Activated T-cell treated with anti-CD3 and anti-CD28 coated beads for 1 hour (primary cell): ENCODE measurements at regions not wholly inside any gene's neighbourhood (a gene's known extent, or its start where the extent isn't known, plus 50 kb on each side); places are given as distances from the start of the nearest gene placed in this dataset.

ENCODE experiments used
- DNase-seq: peaks from one replicate; pipeline ENCODE4 v3.0.0-alpha.2; 2020; ENCODE audit warnings: low read depth

DNA sequence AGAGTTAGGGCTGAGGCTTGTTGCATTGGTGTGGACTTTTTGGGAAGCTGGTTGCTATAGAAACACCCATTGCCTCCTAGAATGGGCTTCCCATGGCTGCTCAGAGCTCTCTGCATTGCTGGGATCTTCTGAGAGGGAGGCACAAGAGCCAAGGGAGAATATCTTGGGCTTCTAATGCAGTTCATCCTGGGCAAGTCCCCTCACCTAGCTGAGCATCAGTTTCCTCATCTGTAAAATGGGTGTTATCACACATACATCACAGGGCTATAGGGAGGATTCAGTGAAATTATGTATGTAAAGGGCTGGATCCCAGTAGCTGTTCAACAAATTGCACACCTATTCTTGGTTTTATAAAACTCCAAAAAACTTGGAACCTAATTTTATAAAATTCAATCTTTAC, 106.1 kb upstream of the ALDH1B1 start:
- DNase-seq: no peak

DNA sequence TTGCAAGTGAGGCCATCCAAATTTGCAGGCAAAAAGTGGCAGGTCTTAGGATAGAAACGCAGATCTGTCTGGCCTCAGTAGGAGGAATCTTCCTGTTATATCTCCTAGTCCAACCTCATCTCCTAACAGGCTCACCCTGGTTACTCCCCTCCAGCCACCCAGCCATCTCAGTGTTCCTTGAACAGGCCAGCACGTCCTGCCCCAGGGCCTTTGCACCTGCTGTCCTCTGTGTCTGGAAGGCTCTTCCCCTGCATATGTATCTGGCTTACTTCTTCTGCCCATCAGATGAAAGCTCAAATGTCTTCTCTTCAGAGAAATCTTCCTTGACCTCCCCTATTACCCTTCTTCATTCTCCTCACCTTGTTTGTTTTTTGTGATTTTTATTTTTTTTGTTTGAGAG, 107.3 kb upstream of the ALDH1B1 start:
- no peak for DNase-seq

DNA sequence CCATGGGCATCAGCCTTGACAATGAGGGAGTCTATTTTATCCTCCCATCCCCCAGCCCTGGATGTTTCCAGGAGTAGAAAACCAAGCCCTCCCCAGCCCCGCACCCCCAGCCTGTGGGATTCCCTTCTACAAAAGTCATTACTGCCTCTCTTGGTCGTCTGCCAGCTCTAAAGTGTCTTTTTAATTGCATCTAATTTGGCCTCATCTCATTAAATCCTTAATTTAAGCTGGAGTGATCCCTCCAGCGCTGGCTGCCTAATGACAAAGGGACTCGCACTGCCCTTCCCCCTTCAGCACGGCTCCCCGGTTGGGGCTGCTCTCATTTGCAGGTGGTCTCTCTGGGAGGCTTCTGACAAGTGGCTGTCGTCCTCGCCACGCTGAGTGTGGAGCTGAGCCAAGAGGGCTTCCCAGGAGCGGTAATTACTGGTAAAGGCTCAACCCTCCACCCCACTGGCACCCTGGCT, 107.9 kb upstream of the ALDH1B1 start:
- DNase-seq: no peak

DNA sequence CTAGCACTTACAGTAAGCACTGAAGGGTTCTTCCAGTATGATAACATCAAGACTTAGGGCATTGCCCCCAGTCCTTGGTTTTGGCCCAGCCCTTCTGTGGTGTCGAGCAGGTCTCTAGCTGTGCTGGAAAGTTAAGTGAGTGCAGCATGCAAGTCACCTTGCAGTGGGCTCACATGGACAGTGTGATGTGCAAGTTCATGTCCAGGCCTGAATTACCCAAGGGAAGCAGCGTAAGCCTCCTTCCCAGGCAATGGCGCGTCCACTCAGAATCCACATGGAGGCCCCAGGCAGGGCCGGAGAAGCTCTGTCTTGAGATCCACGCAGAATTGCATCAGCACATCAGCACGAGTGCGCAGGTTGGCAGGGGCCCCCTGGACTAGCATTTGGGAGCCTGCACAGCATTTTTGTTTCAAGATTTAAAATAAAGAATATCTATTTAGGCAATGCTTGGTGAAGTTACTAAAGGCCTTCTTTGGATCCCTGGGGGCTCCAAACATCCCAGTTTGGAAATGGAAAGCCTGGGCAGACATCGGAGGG, 108.4 kb upstream of the ALDH1B1 start:
- DNase-seq: no peak

DNA sequence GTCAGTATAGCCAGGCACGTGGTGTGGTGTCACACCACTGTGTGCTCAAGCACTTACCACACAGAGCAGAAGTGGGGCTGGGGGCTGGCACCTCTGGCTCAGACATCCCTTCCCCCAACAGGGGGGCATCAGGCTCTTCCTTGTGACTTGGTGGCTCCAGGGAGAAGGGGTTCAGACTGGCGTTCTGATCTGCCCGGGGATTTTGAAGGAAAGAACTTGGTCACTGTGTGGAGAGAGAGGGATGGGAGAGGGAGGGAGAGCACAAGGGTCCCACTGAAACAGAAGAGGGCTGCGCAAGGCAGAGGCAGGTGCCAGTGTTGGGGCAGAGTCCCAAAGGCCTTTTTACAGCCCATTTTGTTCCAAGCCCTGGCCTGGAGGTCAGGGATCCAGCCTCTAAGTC, 109.7 kb upstream of the ALDH1B1 start:
- DNase-seq: no peak

DNA sequence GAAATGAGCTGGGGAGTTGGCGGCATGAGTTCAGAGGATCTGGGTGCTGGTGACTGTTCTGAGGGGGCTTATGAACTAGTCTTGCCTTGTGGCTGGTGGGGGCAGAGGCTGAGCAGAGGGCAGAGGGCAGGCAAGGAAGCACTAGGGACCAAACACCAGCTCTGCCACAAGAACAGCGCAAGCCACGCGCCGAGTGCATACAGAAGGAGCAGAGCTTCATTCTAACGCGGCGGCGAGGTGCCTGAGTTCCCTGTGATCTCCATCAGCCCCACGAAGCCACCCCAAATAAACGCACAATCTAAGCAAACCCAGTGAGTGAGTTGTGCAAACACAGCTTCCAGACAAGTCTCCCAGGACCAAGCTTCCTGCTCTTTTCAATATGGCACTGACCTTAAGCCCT, 110.6 kb upstream of the ALDH1B1 start:
- no peak for DNase-seq

DNA sequence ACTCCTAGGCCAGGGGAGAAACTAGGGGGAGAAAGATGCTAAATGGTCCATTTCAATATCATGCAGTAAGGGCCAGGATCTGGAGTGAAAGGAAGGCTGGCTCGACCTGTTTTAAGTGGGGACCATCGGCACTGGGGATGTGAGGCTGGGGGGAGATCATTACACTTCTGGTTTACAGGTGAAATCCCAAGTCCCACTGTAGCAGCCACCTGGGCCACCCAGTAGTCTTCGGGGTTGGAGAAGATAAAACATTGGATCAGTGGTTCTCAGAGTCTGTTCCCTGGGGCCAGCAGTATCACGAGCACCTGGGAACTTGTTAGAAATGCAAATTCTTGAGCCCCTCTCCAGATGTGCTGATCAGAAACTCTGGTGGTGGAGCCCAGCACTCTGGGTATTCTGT, 111.3 kb upstream of the ALDH1B1 start:
- DNase-seq: no peak

DNA sequence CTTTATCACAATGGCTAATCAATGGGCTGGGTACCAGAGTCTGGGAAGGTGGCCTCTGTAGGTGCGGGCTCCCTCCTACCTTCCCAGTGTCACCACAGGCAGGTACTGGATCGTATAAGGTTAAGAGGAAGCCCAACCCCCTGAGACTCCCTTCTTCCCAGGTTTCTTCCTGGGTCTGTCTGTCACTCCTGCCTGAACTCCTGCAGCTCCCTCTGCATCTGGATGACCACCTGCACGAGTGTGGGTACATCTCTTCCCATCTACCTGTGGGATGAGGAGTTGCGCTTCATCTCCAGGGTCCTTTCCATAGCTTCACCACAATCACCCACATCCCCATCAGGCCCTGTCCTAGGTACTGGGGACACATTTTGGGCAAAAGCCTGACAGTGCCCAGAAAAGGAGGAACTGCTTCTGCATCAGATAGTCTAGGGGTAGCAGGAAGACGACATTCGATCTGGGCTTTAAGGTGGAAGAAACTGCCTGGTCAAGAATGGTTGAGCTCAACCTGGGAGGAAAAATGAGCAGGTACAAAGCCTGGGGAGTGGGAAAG, 112.2 kb upstream of the ALDH1B1 start:
- DNase-seq: no peak

DNA sequence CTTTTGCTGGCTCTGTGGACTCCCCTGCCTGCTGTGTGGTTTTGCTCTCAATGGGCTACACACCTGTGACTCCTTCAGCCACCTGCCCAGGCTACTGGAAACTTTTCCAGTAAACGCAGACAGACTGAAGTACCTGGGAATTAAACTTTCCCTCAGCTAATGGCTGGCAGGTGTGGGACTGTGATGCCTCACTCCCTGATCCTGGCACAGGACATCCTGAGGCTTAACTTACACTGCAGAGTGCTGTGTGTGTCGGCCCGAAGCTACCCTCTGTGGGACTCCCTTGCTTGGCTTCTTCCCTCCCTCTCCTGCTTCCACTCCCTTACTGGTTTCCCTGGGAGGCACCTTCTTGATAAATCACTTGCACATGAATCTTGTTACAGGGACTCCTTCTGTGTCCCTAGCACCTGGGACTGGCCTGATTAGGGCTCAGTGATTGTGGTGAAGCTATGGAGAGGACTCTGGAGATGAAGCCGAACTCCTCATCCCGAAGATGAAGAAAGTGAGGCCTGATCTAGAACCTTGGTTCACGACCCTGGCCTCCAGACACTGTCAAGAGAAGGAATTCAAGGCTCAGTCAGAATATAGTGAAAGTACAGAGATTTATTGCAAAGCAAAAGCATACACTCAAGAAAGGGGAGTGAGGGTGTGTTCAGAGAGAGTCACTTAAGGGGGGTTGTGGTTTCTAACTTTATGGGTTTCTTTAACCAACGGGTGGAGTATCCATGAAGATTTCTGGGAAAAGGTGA, 113.4 kb upstream of the ALDH1B1 start:
- DNase-seq: no peak

DNA sequence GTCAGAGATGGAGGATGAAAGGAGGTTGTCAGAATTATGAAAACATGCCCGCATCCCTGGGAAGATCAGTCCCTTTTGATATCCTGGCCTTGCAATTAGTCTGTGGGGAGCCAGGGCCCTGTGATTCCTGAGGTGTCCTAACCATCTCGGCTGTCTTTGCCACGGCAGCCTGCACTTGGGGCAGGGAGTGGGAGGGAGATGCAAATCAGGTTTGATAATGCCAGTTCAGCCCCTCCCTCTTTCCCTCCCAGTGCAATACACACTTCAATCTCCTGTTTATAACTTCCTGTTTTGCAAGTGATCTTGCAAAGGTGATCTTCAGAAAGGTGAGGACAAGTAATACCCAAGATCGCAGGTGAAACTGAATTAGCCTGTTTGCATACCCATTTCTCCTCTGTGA, 114.0 kb upstream of the ALDH1B1 start:
- DNase-seq: no peak

DNA sequence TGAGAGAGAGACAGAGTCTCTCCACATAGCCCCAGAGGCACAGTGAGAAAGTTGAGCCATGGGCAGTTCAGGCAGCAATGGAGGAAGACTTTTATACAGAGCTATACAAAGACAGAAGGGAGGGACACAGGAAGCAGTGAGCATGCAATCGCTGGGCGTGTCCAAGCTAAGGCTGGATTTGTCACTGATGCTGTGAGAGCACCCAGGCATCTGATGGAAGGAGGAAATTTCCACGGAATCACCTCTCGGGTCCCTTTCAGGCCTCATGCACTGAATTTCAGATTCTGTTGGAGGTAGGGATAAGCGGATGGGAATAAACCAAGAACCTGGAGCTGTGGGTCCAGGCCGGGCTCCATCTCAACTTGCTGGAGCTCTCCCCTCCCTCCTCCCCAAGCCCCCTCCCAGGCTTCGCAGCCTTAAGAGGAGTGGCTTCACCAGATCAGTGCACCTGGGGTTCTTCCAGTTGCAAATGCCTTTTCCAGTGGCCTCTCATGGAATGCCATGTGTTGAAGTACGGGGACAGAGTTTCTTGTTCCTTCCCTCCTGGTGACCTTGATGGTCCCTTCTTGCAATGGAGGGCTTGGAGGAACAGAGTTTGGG, 114.8 kb upstream of the ALDH1B1 start:
- DNase-seq: no peak

DNA sequence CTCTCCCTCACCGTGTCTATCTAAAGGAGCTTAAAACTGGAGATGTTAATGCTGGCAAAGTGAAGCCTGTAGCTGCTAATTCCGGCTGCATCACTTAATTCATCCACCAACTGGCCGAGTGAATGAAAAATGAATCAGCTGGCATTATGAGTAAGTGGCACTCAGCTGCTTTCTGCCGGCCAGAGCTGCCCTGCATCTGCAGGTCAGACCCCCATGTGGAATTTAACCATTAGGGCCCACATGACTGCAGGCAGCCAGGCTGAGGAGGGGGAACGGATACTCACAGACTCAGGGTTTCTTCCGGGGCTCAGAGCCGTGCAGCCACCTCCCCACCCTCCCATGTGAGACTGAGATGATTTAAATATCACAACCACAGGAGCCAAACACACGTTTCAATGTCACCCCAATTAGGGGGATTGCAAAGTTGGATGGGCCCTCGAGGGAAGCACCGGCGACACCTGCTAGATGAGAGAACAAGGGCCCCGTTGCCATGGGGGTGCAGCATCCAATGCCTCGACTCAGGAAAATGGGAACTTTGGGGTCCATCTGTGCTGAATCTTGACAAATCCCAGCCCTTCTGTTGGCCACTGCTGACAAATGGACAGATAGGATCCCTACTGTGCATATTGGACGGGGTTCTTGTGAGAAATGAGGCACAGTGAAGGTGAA, 115.6 kb upstream of the ALDH1B1 start:
- no peak for DNase-seq

DNA sequence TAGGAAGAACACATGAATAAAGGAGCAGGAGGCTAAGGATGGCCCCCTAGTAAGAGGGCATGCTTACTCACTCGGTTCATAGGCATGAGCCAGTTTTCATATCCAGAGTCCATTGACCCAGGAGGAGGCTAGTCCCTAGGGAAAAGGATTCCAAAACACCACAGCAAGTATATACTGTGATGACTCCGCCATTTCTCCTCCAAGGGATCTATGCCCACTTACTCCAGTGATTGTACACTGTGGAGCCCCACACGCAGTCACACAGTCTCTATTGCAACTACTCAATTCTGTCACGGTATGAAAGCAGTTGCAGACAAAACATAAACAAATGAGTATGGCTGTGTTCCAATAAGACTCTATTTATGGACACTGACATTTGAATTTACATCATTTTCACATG, 117.7 kb upstream of the ALDH1B1 start:
- DNase-seq: no peak

DNA sequence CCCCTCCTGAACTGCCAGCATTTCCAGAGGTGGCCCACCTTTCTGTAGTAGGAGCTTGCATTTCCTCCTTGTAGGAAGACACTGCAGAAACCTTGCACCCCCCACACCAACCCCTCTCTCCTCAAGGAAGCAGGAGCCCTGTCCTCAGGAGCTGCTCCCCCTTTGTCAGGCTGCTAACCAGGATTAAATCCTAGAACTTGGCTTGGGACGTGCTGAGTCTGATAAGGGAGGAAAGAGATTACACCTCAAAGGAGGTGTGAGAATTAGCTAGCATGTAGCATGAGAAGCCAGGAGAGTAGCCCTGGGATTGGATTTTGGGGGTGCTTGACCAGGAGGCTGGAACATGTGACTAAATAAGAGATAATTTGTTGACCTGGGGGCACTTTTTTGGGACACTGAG, 119.8 kb upstream of the ALDH1B1 start:
- DNase-seq: no peak

DNA sequence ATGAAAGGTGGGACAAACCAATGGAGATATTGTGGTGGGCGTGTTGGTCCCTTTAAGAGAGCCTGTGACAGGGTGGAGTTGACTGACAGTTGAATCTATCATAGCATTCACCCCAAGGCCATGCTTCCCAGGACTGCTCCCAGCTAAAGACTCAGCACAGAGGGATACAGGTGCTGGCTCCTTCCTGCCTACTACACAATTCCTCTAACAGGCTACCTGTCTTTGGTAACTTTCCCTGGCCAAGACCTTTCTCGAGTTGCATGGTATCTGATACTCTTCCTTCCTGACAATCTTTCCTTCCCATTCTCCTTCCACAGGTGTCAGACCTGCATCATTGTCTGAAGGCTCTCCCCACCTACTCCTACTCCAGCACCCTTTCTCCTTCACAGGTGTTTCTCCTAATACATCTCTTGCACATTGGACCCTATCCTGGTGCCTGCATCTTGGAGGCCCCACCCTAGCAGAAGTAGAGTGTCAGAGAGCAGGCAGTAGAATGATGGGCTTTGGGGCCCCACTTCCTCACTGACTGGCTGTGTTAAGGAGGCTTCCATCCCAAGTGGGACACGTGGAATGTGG, 120.7 kb upstream of the ALDH1B1 start:
- no peak for DNase-seq

DNA sequence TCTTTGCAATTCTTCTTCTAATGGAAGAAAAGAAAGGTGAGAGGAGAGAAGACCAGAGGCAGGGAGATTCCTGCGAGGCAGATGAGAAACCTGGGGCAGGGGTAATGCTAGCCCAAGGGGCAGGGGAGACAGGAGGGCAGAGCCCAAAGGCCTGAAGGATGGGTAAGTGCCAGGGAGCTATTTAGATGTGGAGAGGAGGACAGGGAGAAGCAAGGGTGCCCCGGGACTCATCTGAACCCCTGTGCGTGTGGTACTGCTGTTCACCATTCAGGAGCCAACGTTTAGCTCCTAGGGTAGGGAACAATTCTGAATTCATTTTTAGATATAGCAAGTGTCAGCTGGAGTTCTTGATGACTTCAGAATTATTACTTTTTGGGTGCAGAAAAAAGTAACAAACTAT, 122.7 kb upstream of the ALDH1B1 start:
- DNase-seq: no peak

DNA sequence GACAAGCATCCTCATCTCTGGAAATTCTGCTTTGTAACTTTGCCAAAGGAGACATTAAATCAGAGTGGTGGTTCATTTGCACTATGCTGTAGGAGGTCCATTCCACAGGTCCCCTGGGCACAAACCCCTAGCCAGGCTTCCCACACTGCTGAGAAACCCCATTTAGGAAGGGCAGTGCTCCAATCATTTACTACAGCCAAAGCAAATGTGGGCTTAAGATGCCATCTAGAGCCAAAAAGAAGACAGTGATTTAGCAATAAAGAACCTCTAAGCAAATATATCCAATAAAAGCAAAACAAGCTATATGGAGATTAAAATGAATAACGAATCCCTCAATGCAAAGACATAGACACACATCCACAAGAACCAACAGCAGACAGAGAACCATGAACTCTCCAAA, 129.0 kb upstream of the ALDH1B1 start:
- no peak for DNase-seq

DNA sequence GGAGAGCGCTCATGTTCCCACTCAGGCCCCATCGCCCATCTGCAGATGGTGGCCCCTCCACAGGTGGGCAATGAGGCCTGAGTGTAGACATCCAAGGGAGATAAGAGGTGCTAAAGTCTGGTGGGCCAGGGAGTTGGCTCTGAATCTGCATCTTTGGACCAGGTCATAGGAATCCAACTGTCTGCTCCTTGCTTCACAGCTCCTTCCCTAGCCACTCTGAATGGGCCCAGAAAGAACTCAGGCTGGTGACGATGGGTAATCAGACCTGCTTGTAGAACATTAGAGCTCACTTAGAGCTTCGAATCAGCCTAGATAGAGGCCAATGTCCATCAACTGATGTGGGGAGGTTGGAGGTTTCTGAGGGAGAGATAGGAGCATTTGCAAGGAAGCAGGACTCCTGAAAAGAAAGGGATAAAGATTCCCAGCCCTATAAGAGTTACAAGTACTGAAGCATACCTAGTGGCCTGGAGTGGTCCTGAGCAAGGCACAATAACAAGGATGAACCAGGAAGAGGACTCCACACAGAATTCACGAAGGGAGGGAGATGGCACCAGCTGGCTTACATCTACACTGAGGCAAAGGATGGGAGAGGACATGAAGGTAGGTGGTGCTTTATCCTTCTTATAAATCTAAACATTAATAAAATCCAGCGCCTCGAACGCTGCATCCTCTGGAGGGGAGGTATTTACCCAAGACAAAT, 132.8 kb upstream of the ALDH1B1 start:
- no peak for DNase-seq

DNA sequence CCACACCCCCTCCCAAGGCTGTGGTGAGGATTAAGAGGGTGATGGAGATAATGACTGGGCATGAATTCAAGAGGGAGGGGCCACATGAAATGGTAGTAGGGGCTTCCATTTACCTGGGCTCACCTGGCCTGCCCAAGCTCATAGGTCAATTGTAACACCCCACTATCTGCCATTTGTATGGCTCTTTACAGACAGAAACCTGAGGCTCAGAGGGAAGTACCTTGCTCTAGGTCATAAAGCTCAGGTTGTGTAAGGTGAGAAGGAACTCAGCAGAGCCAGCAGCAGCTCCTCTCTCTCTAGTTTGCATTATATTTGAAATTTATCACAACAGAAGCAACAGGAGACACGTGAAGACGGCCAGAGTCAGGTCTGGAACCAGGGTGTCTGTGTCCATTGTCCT, 133.4 kb upstream of the ALDH1B1 start:
- no peak for DNase-seq

DNA sequence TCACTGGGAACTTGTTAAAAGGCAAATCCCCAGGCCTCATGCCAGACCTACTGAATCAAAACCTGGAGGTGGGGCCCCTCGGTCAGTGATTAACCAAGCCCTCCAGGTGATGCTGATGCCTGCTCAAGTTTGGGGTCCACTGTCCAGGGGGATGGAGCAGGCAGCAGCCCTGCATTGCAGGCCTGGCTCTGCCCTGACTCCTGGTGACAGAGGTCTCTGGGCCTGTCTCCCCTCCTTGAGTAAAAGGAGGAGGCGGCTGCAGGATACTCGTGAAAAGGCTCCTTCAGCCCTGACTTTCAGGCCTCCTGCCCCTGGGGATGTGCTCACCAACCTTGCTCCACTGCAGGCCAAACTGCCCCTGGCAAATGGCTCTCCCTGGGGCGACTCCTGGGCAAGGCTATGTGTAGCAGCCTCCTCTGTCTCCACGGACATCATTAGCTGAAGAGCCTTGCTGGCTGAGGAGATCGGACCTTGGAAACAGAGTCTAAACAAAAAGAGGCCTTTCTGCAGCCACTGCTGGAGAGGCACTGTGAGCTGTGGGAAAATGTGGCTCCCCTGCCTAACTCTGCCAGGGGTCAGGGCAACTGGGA, 134.8 kb upstream of the ALDH1B1 start:
- DNase-seq: no peak

DNA sequence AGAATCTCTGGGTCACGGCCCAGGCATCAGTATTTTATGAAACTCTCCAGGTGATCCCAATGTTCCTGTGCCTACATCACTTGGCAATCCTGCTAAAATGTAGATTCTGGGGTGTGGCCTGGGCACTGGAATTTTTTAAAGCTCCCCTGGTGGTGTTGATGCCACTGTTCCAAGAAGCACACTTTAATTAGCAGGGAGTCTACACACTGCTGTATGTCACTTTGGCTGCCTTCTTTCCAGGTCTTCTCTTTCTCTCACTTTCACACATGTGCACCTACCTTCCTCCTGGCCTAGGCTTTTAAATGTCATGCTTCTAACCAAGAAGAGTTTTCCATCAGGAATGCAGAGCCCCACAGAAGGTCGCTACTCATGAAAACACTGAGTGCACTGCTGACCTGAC, 136.0 kb upstream of the ALDH1B1 start:
- no peak for DNase-seq

DNA sequence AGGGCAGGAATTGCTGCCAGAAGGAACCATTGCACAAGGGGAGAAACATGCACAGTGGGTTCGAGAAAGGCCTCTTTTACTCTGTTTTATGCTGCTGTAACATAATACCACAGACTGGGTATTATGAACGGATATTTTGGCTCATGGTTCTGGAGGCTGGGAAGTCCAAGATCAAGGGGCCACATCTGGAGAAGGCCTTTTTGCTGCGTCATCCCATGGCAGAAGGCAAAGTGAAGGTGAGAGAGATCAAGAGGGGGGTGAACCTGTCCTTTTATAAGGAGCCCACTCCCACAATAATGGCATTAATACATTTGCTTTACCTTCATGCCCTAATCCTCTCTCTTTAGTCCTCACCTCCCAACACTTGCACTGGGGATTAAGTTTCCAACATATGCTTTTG, 136.9 kb upstream of the ALDH1B1 start:
- no peak for DNase-seq
